HG02973 (cell line): ENCODE measurements at regions not wholly inside any gene's neighbourhood (a gene's known extent, or its start where the extent isn't known, plus 50 kb on each side); places are given as distances from the start of the nearest gene placed in this dataset.

Experiments used
- ATAC-seq: cut with Tn5 transposase; IDR thresholded peaks from one replicate; pipeline ENCODE4 v1.9.1; 2021; ENCODE audit warnings: moderate library complexity; ENCODE audit not compliant: unreplicated experiment

GRCh38 chr13:27014406-27015359 lies 156.9 kb downstream of the USP12 start:
- no peak for ATAC-seq

DNA sequence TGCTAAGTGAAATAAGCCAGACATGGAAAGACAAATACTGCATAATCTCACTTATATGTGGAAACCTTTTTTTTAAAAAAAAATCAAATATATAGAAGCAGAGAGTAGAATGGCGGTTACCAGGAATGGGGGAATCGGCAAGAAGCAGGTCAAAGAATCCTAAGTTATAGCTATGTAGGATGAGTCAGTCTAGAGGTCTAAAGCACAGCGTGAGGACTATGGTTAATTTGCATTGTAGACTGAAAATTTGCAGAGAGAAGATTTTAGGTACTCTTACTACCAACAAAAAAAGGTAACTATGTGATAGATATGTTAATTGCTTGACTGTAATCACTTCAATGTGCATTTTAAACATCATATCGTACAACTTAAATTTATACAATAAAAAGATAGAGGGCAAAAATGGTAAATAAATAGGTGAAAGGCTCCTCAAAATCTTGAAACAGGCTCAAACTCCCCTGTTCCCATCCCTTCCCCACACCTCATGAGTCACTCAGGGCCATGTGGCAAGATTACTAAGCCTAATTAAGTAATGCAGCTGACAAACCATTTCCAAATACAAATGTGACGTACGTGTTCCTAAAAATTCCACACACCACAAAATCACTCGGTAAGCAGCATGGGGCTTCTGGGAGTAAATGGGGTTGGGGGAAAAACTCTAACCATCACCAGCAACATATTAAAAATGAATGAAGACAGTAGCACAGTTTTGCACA lies 159.0 kb downstream of the USP12 start:
- no peak for ATAC-seq

GRCh38 chr13:27011661-27012060 lies 159.9 kb downstream of the USP12 start:
- ATAC-seq = no peak

- no peak for ATAC-seq
Measured at GRCh38 chr13:27008733-27009132, 162.9 kb downstream of the USP12 start.

DNA sequence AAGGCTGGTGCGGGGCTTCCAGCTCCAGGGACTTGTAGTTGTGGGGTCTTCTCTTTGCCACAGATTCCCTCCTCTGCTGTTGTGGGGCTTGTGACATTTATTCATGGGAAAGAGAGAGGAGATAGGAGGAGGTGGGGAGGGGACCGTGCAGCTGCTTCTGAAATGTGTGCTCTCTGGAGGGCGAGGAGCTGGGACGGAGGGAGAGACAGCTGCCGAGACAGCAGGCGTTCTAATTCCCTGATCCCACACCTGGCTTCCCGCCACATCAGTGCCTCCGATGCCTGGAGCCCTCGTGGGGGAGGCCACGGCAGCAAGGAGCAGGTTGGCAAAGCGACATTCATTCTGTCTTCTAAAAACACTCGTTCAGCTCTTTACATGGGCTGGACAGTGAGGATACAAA lies 164.4 kb downstream of the USP12 start:
- ATAC-seq = no peak

- no peak for ATAC-seq
Measured at GRCh38 chr13:27006519-27007161, 165.0 kb downstream of the USP12 start.

- ATAC-seq = no peak
Measured at GRCh38 chr13:27005976-27006518, 165.6 kb downstream of the USP12 start.

- no peak for ATAC-seq
Measured at GRCh38 chr13:27005556-27005955, 166.1 kb downstream of the USP12 start.

DNA sequence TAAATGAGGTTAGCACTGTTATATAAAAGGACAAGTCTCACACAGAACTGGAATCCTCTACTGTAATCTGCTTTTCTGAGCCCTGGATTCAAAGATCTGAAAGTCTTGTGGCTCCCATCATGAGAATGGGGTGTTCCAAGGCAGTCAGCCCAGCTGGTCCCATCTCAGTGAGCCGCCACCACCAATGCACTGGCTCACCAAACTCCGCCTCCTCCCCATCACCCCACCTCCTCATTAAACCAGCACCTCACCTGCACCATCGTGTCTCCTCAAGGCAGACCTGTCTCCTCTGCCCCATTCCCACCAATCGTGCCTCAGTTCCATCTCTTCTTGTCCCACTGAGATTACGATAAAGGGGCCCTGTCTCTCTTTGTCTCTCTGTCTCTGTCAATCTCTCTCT lies 166.7 kb downstream of the USP12 start:
- no peak for ATAC-seq

DNA sequence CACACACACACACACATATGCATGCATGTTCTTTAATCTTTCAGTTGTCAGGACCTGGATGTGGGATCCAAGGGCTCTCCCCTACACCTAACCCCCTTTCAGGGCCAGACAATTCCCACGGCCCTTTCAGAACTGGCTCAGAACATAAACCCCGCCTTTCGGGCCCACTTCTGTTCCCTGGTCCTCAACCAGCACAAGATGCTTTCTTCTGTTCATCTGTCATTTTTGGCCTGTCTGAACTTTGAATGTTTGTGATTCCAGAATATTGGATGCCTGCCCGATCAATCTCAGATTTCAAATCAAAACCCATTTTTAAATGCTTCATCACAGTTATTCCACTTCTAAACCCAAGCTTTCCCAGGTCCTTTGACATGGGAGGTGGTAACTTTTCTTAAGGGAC lies 167.3 kb downstream of the USP12 start:
- ATAC-seq = no peak

DNA sequence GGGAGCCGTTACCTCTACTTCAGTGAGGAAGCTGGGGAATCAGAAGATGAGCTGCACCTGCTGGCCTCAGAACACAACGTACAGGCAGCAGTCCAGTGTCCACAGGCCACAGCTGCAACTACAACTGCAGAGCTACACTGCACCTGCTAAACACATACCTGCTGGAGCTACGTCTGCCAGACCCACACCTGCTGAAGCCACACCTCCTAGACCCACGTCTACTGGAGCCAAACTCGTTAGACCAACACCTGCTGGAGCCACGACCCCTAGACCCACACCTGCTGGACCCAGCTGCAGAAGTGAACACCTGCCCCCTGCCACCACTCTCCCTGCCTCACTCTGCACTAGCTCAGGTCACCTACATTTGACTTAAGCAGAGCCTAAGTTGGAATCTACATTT lies 169.9 kb downstream of the USP12 start:
- ATAC-seq = no peak

GRCh38 chr13:27000686-27001085 lies 170.9 kb downstream of the USP12 start:
- ATAC-seq = no peak

- ATAC-seq = no peak
Measured at GRCh38 chr13:26999499-26999898, 172.1 kb downstream of the USP12 start.

- no peak for ATAC-seq
Measured at GRCh38 chr13:26998292-26998691, 173.3 kb downstream of the USP12 start.

DNA sequence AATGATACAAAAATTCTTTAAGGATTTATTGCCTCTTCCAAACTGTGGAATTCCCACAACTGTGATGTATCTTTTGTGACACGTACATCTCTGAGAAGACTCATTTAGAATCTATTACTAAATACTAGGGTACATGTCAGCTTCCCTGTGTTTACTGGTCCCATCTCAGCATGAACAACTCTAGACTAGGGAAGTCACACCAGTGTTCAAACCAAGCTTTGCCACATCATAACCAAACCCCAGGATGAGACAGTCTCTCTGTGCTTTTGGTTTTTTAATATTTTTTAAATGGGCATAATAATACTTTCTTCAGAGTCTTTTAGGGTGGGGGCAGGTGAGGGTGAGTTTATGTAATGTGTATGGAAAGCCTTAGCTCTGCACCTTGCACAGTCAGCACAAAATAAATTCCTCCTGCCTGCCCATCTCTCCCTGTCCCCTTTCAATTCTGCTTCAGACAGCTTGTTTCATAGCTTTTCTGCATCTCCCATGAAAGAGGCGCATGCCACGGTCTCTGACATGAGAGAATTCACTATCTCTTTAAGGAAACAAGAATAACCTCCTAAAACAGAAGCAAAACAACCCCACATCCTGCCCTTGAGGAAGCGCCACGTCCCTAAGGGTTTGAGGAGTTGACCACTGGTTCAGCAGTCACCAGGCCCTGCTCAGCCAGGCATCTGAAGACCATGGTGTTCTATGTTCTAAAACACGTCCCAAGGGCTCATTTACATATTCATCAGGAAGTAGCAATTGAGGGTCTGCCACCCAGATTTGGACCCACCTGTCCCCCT lies 174.5 kb downstream of the USP12 start:
- ATAC-seq = peak; percentile 80

GRCh38 chr13:26995159-26995558 lies 176.5 kb downstream of the USP12 start:
- ATAC-seq = no peak

DNA sequence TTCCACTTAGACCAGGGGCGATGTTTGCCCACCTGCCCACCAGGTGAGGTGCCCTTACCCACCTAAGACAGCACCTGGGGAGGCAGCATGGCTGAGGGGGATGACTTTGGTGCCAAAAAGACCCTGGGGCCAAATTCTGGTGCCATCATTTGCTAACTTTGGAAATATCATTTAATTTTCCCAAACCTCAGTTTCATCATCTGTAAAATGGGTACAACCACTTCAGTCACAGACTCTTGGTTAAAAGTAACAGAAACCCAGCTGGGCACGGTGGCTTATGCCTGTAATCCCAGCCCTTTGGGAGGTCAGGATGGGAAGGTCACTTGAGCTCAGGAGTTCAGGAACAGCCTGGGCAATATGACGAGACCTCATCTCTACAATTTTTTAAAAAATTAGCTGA lies 177.8 kb downstream of the USP12 start:
- ATAC-seq = no peak

DNA sequence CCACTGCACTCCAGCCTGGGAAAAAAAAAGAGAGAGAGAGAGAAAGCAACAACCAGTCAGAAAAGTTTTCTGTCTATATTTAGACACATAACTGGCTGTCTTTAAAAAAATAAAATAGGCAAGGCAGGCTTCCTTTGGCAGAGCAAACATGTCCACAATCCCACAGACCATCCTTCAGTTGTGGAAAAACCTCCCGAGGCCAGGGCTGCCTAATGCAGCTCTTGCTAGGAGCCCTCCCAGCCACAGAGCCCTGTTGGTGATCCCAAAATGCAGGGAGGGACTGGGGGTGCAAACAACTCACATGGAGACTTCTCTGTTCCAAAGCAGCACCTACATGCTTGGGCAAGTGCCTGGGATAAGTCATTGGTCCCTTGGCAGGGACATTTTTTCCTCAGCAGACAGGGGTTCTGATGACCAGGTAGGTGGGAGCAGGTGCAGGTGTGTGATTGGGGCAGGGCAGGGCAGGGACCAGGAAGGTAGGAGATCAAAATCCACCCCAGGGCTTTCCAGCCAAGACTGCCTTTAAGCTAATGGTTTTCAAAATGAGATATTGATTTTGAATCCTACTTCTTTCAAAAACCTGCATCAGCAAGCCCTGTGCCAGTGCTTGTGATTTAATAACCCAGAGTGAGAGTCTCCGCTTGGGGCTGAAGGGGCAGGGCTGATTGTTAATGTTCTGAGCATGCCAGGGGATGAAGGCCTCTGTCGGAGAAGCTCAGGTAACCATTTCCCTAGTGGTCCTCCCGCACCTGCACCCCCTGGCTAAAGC lies 178.5 kb downstream of the USP12 start:
- no peak for ATAC-seq

GRCh38 chr13:26991508-26992181 lies 180.0 kb downstream of the USP12 start:
- ATAC-seq = no peak
